22Rv1 (cell line): ENCODE measurements at regions not wholly inside any gene's neighbourhood (a gene's known extent, or its start where the extent isn't known, plus 50 kb on each side); places are given as distances from the start of the nearest gene placed in this dataset.

Experiments used
- H3K27ac ChIP-seq: fragments of 450-650 bp; 2 replicates; pipeline ENCODE4 v1.5.1; 2017
- CTCF ChIP-seq: fragments of 450-650 bp; IDR thresholded peaks from 2 replicates; pipeline ENCODE4 v1.5.1; 2017; ENCODE audit warnings: mild to moderate bottlenecking
- ZFX ChIP-seq: fragments of 450-650 bp; IDR thresholded peaks from 2 replicates; pipeline ENCODE4 v1.6.1; 2017; ENCODE audit warnings: antibody characterized with exemption, borderline replicate concordance

DNA sequence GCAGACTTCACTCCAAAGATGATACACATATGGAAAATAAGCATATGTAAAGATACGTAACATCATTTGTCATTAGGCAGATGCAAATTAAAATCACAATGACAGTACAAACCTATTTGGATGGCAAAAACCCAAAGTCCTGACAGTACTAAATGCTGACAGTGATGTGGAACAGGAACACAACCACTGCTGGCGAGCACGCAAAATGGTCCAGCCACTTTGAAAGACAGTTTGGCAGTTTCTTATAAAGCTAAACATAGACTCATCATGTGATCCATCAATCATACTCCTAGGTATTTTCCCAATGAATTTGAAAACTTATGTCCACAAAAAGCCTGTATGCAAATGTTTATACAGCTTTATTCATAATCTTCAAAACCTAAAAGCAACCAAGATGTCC lies 200.7 kb downstream of the RAMP3 start:
- no peak overlapping the region for H3K27ac ChIP-seq
- TF ChIP-seq CTCF (no peak), ZFX (no peak)

DNA sequence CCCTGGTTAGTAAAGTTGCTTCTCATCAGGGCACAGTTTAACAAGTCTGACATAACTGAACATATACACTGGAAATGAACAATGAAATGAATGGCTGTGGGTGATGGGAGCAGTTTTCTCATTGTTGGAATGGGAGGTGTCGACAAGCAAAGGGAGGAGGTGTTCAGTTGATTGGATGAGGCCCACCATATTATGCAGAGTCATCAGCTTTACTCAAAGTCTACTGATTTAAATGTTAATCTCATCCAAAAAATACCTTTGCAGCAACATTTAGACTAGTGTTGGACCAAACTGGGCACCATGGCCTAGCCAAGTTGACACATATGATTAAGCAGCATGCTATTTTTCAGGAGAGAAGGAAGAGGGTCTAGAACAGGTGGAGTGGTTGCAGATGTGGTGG lies 201.7 kb downstream of the RAMP3 start:
- H3K27ac ChIP-seq = no peak overlapping the region
- TF ChIP-seq CTCF = no peak
- no peak for TF ChIP-seq ZFX

DNA sequence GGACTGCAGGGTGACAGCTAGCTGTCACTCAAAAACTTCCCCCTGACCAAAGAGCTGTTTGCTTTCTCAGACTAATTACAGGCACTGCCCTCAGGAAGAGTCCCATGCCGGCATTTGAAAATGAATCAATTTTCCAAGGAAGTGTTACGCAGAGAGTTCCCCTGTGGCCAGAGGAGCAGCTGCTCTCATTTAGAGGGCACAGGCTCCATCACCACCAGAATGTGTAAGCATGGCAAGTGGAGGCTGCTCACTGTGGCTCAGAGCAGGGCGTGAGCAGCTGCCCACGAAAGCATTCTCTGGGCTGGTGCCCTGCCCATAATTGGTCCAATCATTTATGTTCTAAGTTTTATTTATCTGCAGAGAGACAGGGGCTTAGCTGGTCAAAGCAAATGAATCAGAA lies 202.2 kb downstream of the RAMP3 start:
- no peak overlapping the region for H3K27ac ChIP-seq
- TF ChIP-seq ZFX (no peak), CTCF (no peak)

- no peak for TF ChIP-seq CTCF
- TF ChIP-seq ZFX = no peak
- no peak overlapping the region for H3K27ac ChIP-seq
Measured at GRCh38 chr7:45363669-45364068, 206.1 kb downstream of the RAMP3 start.

- H3K27ac ChIP-seq = no peak overlapping the region
- TF ChIP-seq ZFX (no peak), CTCF (no peak)
Measured at GRCh38 chr7:45365341-45365740, 207.8 kb downstream of the RAMP3 start.

GRCh38 chr7:45366475-45366874 lies 207.7 kb upstream of the ADCY1 start:
- H3K27ac ChIP-seq = no peak overlapping the region
- TF ChIP-seq ZFX (no peak), CTCF (no peak)

DNA sequence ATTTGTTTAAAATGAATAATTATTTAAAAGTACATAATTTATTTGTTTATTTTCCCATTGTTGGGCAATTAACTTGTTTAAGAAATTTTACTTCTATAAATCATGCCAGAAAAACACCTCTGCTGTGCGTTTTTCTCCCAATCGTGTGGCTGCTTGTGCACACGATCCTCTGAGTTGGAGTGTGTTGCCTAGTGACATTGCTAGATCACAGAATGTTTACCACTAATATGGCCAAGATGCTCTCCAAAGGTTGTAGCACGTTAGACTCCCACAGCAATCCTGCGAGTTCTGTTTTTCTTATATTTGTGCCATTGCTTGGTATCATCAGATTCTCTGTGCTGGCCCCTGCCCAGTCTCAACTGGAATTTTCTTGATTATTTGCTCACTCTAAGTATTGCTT lies 207.1 kb upstream of the ADCY1 start:
- no peak overlapping the region for H3K27ac ChIP-seq
- no peak for TF ChIP-seq ZFX
- TF ChIP-seq CTCF = no peak
